Vagina (tissue), 2 donors: ENCODE measurements at regions not wholly inside any gene's neighbourhood (a gene's known extent, or its start where the extent isn't known, plus 50 kb on each side); places are given as distances from the start of the nearest gene placed in this dataset.
A peak's percentile ranks its signal among the peaks of the same experiment; 100 is the strongest.

Source experiments
- DNase-seq, 2 donors: peaks; one replicate each; pipeline ENCODE4 v3.0.0-alpha.2; 2017; ENCODE audit errors: extremely low spot score in 2 of 2
- H3K27ac ChIP-seq: fragments of 200-600 bp; sonication (generic); one replicate; pipeline ENCODE4 v1.5.1; 2019
- H3K27me3 ChIP-seq: fragments of 200-600 bp; sonication (generic); one replicate; pipeline ENCODE4 v1.5.1; 2019
- H3K36me3 ChIP-seq, 2 donors: fragments of 200-600 bp; sonication (generic); one replicate each; pipeline ENCODE4 v1.5.1; 2017 to 2019
- H3K4me1 ChIP-seq: fragments of 200-600 bp; sonication (generic); one replicate; pipeline ENCODE4 v1.5.1; 2019
- H3K4me3 ChIP-seq, 2 donors: fragments of 200-600 bp; sonication (generic); 1 replicate in 1 of 2; 2 replicates in 1 of 2; pipeline ENCODE4 v1.5.1; 2016 to 2019
- H3K9me3 ChIP-seq: fragments of 200-600 bp; sonication (generic); one replicate; pipeline ENCODE4 v1.5.1; 2019
- CTCF ChIP-seq, 3 experiments: fragments of 450-650 bp in 2 of 3; fragments of 200-600 bp in 1 of 3; sonication (generic) in 1 of 3; IDR thresholded peaks; one replicate each; pipeline ENCODE4 v1.5.1; 2017 to 2019; ENCODE audit warnings: antibody characterized with exemption in 3 of 3, mild to moderate bottlenecking in 2 of 3, moderate library complexity in 2 of 3
- POLR2A ChIP-seq, 2 donors: fragments of 450-650 bp; IDR thresholded peaks; one replicate each; pipeline ENCODE4 v1.6.1; 2017; ENCODE audit warnings: antibody characterized with exemption in 2 of 2, mild to moderate bottlenecking in 2 of 2, moderate library complexity in 2 of 2
- POLR2AphosphoS5 ChIP-seq, 2 donors: sonication (generic); formaldehyde crosslinking; IDR thresholded peaks; one replicate each; pipeline ENCODE4 v1.9.0; 2017; ENCODE audit warnings: antibody characterized with exemption in 2 of 2, mild to moderate bottlenecking in 2 of 2, low read depth in 1 of 2; ENCODE audit not compliant: insufficient read depth in 1 of 2
- intact Hi-C: fragments of 100-400 bp; cut with DNase I; formaldehyde crosslinking; loops from one replicate; pipeline ENCODE4 v1.15.1; 2023

GRCh38 chr1:34406833-34407539 is 230.3 kb downstream of the C1orf94 start:
- Histone ChIP-seq H3K27me3 (no peaks in the 10 kb centered on the region), H3K36me3 (no peaks in the 10 kb centered on the region), H3K9me3 (no peaks in the 10 kb centered on the region), H3K4me1 (no peaks in the 10 kb centered on the region), H3K4me3 (no peak overlapping the region), H3K27ac (no peak overlapping the region)
- DNase-seq: peak; percentile 71 to 81
- intact Hi-C loops: no loop called here
- TF ChIP-seq POLR2A (IDR thresholded peaks at IDR 0.05) (no peak), CTCF (IDR thresholded peaks at IDR 0.05) (no peak), POLR2AphosphoS5 (IDR thresholded peaks at IDR 0.05; ENCODE audit: insufficient read depth in 1 of 2, low read depth in 1 of 2) (no peak)

DNA sequence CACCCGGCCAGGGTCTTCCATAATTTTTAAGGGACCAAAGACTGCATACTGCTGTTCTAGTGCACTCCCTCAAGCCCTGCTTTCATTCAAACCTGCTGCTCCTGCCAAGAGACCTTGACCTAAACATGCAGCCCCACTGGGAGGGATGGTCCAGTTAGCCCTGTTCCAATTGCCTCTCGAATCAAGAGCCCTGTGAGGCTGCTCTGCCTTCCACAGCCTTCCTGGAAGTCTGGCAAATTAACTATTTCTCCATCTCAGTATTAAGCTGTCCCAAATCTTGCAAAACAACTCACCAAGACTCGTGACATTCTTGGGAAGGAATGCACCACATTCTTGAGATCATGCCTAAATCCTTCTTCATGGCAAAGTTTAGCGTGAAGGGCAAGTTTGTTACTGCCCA is 231.3 kb downstream of the C1orf94 start:
- DNase-seq: peak; percentile 25 to 60
- intact Hi-C loops: no loop called here
- Histone ChIP-seq H3K9me3 (no peaks in the 10 kb centered on the region), H3K27ac (no peak overlapping the region), H3K27me3 (no peaks in the 10 kb centered on the region), H3K4me3 (no peak overlapping the region), H3K36me3 (no peaks in the 10 kb centered on the region), H3K4me1 (no peaks in the 10 kb centered on the region)
- TF ChIP-seq CTCF (IDR thresholded peaks at IDR 0.05) (no peak), POLR2A (IDR thresholded peaks at IDR 0.05) (no peak), POLR2AphosphoS5 (IDR thresholded peaks at IDR 0.05; ENCODE audit: insufficient read depth in 1 of 2, low read depth in 1 of 2) (no peak)

DNA sequence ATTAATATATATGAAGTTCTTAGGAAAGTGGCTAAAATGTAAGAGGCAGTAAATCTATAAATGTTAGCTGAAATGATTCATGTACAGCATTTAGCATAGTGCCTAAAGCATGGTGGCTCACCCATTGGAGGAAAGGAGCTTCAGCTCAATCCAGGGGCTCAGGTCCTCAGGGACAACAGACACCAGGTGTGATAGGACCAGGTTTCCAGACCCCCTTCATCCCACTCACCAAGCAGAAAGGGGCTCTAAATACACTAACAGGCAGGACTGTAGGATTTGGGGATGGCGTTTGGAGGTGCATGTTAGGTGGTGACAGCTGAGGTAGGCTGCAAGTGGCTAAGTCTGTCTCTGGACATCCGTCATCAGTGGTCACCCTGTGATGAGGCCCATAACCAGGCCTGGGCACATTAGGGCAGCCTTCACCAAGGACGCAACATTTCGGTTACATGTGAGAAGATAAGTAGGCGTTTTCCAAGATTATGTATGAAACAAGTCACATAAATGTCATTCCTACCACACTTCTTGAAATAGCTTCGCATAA is 233.1 kb downstream of the C1orf94 start:
- no peaks in the 10 kb centered on the region for H3K27me3 ChIP-seq
- no peaks in the 10 kb centered on the region for H3K4me1 ChIP-seq
- H3K9me3 ChIP-seq: no peaks in the 10 kb centered on the region
- H3K27ac ChIP-seq: no peak overlapping the region
- intact Hi-C loops: no loop called here
- TF ChIP-seq CTCF (IDR thresholded peaks at IDR 0.05): no peak
- no peak for TF ChIP-seq POLR2AphosphoS5 (IDR thresholded peaks at IDR 0.05; ENCODE audit: insufficient read depth in 1 of 2, low read depth in 1 of 2)
- TF ChIP-seq POLR2A (IDR thresholded peaks at IDR 0.05): no peak
- no peak overlapping the region for H3K4me3 ChIP-seq
- H3K36me3 ChIP-seq: no peaks in the 10 kb centered on the region
- DNase-seq: peak; percentile 56 to 77

- Histone ChIP-seq H3K4me3 (no peak overlapping the region), H3K36me3 (no peaks in the 10 kb centered on the region), H3K27ac (no peak overlapping the region), H3K4me1 (peaks cover 6% of the 10 kb centered on the region), H3K27me3 (no peaks in the 10 kb centered on the region), H3K9me3 (no peaks in the 10 kb centered on the region)
- DNase-seq: peak; percentile 43 to 70
- no peak for TF ChIP-seq POLR2AphosphoS5 (IDR thresholded peaks at IDR 0.05; ENCODE audit: insufficient read depth in 1 of 2, low read depth in 1 of 2)
- intact Hi-C loops: no loop called here
These were observed 236.1 kb downstream of the C1orf94 start for GRCh38 chr1:34412598-34413370.

- intact Hi-C loops: no loop called here
- no peak overlapping the region for H3K27ac ChIP-seq
- H3K4me1 ChIP-seq: peaks cover 6% of the 10 kb centered on the region
- no peak for TF ChIP-seq CTCF (IDR thresholded peaks at IDR 0.05)
- no peak for TF ChIP-seq POLR2AphosphoS5 (IDR thresholded peaks at IDR 0.05; ENCODE audit: insufficient read depth in 1 of 2, low read depth in 1 of 2)
- no peak for TF ChIP-seq POLR2A (IDR thresholded peaks at IDR 0.05)
- DNase-seq: peak in 1 of 2 donors; percentile 61
- H3K27me3 ChIP-seq: no peaks in the 10 kb centered on the region
- H3K9me3 ChIP-seq: no peaks in the 10 kb centered on the region
- H3K36me3 ChIP-seq: no peaks in the 10 kb centered on the region
- H3K4me3 ChIP-seq: no peak overlapping the region
These were observed 238.4 kb downstream of the C1orf94 start for GRCh38 chr1:34415140-34415539.
